ENCODE measurements at regions not wholly inside any gene's neighbourhood (a gene's known extent, or its start where the extent isn't known, plus 50 kb on each side); places are given as distances from the start of the nearest gene placed in this dataset.

DNA sequence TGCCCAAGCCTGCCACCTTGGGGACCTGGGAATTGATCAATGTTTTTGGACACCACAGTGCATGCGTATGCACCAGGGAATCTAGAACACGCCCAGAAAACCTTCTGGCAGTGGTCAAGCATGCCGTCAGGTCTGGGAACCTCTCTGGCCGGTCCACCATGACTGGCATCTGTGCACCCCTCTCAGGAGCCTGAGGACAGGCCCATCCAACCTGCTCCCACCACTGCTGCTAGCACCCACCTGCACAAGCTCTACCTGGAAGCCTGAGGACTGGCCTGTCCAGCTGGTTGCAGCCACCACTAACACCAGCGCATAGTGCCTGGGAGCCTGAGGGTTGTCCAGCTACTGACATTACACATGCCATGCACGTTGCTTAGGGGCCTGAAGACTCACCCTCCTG lies 162.1 kb upstream of the GALNTL6 start:
- TF ChIP-seq, protein P1, sequence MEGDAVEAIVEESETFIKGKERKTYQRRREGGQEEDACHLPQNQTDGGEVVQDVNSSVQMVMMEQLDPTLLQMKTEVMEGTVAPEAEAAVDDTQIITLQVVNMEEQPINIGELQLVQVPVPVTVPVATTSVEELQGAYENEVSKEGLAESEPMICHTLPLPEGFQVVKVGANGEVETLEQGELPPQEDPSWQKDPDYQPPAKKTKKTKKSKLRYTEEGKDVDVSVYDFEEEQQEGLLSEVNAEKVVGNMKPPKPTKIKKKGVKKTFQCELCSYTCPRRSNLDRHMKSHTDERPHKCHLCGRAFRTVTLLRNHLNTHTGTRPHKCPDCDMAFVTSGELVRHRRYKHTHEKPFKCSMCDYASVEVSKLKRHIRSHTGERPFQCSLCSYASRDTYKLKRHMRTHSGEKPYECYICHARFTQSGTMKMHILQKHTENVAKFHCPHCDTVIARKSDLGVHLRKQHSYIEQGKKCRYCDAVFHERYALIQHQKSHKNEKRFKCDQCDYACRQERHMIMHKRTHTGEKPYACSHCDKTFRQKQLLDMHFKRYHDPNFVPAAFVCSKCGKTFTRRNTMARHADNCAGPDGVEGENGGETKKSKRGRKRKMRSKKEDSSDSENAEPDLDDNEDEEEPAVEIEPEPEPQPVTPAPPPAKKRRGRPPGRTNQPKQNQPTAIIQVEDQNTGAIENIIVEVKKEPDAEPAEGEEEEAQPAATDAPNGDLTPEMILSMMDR (IDR thresholded peaks at IDR 0.05) = no peak
- no peak for TF ChIP-seq POLR2A (IDR thresholded peaks at IDR 0.05)

All from right lobe of liver (tissue), 4 donors.